ENCODE measurements at regions not wholly inside any gene's neighbourhood (a gene's known extent, or its start where the extent isn't known, plus 50 kb on each side); places are given as distances from the start of the nearest gene placed in this dataset.

DNA sequence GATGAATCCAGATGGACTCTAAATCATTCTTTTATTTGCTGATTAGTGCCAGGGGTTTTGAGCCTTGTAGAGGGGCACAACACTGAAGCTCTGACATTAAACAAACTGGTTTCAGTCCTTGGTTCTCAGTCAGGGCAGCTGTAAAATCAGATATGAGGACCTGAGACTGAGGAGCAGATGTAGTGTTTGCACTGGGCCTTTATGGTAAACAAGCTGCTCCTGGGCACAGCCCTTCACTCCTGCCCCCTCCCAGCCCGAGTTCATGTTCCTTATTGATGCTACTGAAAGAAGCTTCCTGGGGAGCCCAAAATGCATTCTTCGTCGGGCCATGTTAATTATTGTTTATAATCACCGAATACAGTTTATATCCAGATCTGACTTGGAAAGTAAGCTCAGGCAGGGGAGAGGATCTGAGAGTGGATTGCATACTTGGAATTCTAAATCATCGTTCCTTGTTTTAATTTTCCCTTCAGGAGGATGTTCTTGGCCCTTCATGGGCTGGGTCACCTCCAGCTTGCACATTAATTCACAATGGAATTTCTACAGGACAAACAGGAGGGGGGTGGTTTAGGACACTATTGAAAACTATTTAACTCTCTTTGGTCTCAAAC is 213.5 kb downstream of the FGF9 start:
- no peak for TF ChIP-seq YY1 (IDR thresholded peaks at IDR 0.05; ENCODE audit: low read depth)
- TF ChIP-seq, protein P1, sequence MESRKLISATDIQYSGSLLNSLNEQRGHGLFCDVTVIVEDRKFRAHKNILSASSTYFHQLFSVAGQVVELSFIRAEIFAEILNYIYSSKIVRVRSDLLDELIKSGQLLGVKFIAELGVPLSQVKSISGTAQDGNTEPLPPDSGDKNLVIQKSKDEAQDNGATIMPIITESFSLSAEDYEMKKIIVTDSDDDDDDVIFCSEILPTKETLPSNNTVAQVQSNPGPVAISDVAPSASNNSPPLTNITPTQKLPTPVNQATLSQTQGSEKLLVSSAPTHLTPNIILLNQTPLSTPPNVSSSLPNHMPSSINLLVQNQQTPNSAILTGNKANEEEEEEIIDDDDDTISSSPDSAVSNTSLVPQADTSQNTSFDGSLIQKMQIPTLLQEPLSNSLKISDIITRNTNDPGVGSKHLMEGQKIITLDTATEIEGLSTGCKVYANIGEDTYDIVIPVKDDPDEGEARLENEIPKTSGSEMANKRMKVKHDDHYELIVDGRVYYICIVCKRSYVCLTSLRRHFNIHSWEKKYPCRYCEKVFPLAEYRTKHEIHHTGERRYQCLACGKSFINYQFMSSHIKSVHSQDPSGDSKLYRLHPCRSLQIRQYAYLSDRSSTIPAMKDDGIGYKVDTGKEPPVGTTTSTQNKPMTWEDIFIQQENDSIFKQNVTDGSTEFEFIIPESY (IDR thresholded peaks at IDR 0.05; ENCODE audit: borderline replicate concordance, low read depth): no peak
- no peak for TF ChIP-seq TAF1 (IDR thresholded peaks at IDR 0.05; ENCODE audit: borderline replicate concordance, low read depth, low read length)
- TF ChIP-seq TCF12 (IDR thresholded peaks at IDR 0.05): no peak
- TF ChIP-seq, protein P2, sequence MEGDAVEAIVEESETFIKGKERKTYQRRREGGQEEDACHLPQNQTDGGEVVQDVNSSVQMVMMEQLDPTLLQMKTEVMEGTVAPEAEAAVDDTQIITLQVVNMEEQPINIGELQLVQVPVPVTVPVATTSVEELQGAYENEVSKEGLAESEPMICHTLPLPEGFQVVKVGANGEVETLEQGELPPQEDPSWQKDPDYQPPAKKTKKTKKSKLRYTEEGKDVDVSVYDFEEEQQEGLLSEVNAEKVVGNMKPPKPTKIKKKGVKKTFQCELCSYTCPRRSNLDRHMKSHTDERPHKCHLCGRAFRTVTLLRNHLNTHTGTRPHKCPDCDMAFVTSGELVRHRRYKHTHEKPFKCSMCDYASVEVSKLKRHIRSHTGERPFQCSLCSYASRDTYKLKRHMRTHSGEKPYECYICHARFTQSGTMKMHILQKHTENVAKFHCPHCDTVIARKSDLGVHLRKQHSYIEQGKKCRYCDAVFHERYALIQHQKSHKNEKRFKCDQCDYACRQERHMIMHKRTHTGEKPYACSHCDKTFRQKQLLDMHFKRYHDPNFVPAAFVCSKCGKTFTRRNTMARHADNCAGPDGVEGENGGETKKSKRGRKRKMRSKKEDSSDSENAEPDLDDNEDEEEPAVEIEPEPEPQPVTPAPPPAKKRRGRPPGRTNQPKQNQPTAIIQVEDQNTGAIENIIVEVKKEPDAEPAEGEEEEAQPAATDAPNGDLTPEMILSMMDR (IDR thresholded peaks at IDR 0.05): no peak
- TF ChIP-seq EZH2phosphoT487 (IDR thresholded peaks at IDR 0.05; ENCODE audit: borderline replicate concordance, low read depth): no peak
- TF ChIP-seq MEF2A (IDR thresholded peaks at IDR 0.05; ENCODE audit: borderline replicate concordance, low read depth): no peak
- TF ChIP-seq NFIC (IDR thresholded peaks at IDR 0.05; ENCODE audit: borderline replicate concordance): no peak
- no peak for TF ChIP-seq EP300 (IDR thresholded peaks at IDR 0.05; ENCODE audit: borderline replicate concordance in 1 of 2, low read depth in 1 of 2, low read length in 1 of 2)
- TF ChIP-seq MXI1 (IDR thresholded peaks at IDR 0.05; ENCODE audit: low read depth, low read length): no peak
- TF ChIP-seq POLR2AphosphoS5 (IDR thresholded peaks at IDR 0.05; ENCODE audit: low read depth, low read length): no peak
- no peak for TF ChIP-seq RXRA (IDR thresholded peaks at IDR 0.05; ENCODE audit: borderline replicate concordance, low read depth)
- TF ChIP-seq RFX5 (IDR thresholded peaks at IDR 0.05; ENCODE audit: low read length): no peak

Data from SK-N-SH (cell line).